ENCODE measurements at regions not wholly inside any gene's neighbourhood (a gene's known extent, or its start where the extent isn't known, plus 50 kb on each side); places are given as distances from the start of the nearest gene placed in this dataset.

- no peak overlapping the region for H3K4me3 ChIP-seq
- TF ChIP-seq EZH2 (IDR thresholded peaks at IDR 0.05) (no peak), POLR2AphosphoS5 (IDR thresholded peaks at IDR 0.05; ENCODE audit: borderline replicate concordance, low read depth, low read length) (no peak), FOXP2 (optimal IDR thresholded peaks at IDR 0.05; ENCODE audit: control extremely low read depth, extremely low read length, insufficient read depth) (no peak)
- no peaks in the 10 kb centered on the region for H3K9me3 ChIP-seq (ENCODE audit: low read depth, low read length)
- H3K36me3 ChIP-seq (ENCODE audit: insufficient read depth, low read length): no peaks in the 10 kb centered on the region
- H3K9ac ChIP-seq (ENCODE audit: insufficient read length): no peak overlapping the region
- no peak overlapping the region for H3K27ac ChIP-seq
- no peak for DNase-seq (ENCODE audit: low read depth, low spot score)
These were observed 89.5 kb upstream of the SLC22A11 start for GRCh38 chr11:64466115-64466718.

- no peaks in the 10 kb centered on the region for H3K9me3 ChIP-seq (ENCODE audit: low read depth, low read length)
- no peak overlapping the region for H3K27ac ChIP-seq
- no peak for DNase-seq (ENCODE audit: low read depth, low spot score)
- H3K36me3 ChIP-seq (ENCODE audit: insufficient read depth, low read length): no peaks in the 10 kb centered on the region
- no peak overlapping the region for H3K9ac ChIP-seq (ENCODE audit: insufficient read length)
- no peak for TF ChIP-seq POLR2AphosphoS5 (IDR thresholded peaks at IDR 0.05; ENCODE audit: borderline replicate concordance, low read depth, low read length)
- no peak for TF ChIP-seq EZH2 (IDR thresholded peaks at IDR 0.05)
- TF ChIP-seq FOXP2 (optimal IDR thresholded peaks at IDR 0.05; ENCODE audit: control extremely low read depth, extremely low read length, insufficient read depth): no peak
- no peak overlapping the region for H3K4me3 ChIP-seq
These were observed 86.5 kb upstream of the SLC22A11 start for GRCh38 chr11:64469288-64469687.

DNA sequence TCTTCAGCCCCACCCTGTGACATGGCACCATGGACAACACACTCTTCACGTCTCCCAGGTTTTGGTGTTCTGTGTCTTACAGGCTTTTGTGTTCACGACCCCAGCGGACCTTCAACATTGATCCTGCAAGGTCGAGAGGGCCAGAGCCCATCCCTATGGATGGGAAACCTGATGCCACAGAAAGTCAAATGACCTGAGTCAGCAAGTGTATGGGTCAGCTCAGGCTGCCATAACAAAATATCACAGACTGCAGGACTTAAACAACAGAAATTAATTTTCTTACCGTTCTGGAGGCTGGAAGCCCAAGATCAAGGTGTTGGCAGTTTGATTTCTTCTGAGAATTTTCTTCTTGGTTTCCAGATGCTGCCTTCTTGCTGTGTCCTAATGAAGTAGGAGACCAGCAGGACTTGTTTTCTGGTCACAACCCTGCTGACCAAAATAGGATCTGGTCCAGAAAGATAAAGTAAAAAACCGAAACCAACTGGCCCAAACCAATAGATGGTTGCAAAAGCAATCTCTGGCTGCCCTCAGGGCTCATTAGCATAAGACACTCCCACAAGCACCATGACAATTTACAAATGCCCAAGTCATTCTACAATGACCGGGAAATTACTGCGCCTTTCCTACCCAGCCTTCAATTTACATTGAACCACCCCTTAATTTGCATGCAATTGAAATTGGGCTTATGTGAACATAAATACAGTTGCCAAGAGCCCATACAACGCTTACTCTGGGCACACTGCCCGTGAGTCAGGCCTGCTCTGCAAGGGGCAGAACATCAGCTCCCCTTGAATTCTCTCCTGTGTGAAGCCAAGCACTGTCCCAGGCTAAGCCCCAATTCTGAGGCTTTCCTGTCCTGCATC is 82.9 kb upstream of the SLC22A11 start:
- no peaks in the 10 kb centered on the region for H3K9me3 ChIP-seq (ENCODE audit: low read depth, low read length)
- DNase-seq (ENCODE audit: low read depth, low spot score): no peak
- H3K36me3 ChIP-seq (ENCODE audit: insufficient read depth, low read length): no peaks in the 10 kb centered on the region
- no peak overlapping the region for H3K4me3 ChIP-seq
- no peak overlapping the region for H3K9ac ChIP-seq (ENCODE audit: insufficient read length)
- no peak overlapping the region for H3K27ac ChIP-seq
- TF ChIP-seq EZH2 (IDR thresholded peaks at IDR 0.05) (no peak), POLR2AphosphoS5 (IDR thresholded peaks at IDR 0.05; ENCODE audit: borderline replicate concordance, low read depth, low read length) (no peak), FOXP2 (optimal IDR thresholded peaks at IDR 0.05; ENCODE audit: control extremely low read depth, extremely low read length, insufficient read depth) (no peak)

DNA sequence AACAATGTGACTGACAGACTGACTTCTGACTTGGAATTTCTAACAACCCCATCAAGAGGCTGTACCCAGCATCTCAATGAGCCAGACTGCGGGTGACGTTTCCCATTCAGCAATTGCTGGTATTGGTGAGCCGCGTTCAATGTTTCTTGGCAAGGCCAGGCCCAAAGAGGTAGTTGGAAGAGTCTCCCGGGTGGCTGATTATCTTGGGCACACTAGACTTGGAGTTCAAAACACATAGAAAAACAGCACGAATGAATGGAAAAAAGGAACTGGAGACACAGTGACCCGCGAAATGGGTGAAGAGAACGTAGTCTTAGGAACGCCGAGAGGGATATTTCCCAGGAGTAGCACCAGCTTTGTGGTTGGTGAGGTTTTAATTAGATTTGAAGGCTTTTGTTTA is 81.1 kb upstream of the SLC22A11 start:
- DNase-seq (ENCODE audit: low read depth, low spot score): no peak
- no peaks in the 10 kb centered on the region for H3K36me3 ChIP-seq (ENCODE audit: insufficient read depth, low read length)
- TF ChIP-seq EZH2 (IDR thresholded peaks at IDR 0.05) (no peak), POLR2AphosphoS5 (IDR thresholded peaks at IDR 0.05; ENCODE audit: borderline replicate concordance, low read depth, low read length) (no peak), FOXP2 (optimal IDR thresholded peaks at IDR 0.05; ENCODE audit: control extremely low read depth, extremely low read length, insufficient read depth) (no peak)

DNA sequence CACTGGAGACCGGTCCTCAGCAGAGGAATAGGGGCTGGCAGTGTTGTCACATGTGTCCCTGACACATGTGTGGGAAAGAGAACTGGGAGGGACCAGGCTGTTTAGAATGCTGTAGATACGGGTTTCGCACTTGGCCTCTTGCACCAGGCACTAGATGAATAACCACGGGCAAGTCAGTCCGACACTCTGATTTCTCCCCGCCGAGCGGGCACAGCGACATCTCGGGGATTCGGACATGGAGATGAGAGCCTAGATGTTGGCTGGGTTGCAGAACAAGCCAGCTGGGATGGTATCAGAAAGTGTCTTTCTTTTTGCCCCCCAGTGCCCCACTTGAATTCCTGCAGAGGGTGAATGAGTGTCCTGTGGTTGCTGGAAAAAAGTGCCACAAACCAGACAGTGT is 80.6 kb upstream of the SLC22A11 start:
- no peak overlapping the region for H3K9ac ChIP-seq (ENCODE audit: insufficient read length)

More for the DNA sequence above, 81.1 kb upstream of the SLC22A11 start:
- Histone ChIP-seq H3K9me3 (ENCODE audit: low read depth, low read length) (no peaks in the 10 kb centered on the region), H3K4me3 (no peak overlapping the region), H3K27ac (no peak overlapping the region), H3K9ac (ENCODE audit: insufficient read length) (no peak overlapping the region)

DNA sequence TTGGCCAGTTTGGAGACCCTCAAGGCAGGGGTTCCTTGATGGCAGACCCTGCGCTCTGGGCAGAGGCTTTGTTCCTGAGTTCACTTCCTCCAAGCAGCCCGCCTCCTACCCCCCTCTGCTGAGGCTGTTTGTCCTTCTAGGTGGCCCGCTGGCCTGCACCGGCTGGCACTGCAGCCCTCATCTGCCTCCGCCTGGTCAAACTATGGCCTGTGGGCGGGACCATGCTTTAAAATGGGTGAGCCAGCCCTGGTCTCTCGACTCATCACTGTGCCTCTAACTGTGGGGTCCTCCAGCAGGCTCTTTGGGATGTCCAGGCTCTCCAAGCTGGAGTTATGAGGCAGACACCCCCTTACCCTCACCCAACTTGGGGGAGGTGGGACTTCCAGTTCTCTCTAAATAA is 78.9 kb upstream of the SLC22A11 start:
- DNase-seq (ENCODE audit: low read depth, low spot score): no peak
- H3K27ac ChIP-seq: no peak overlapping the region
- H3K36me3 ChIP-seq (ENCODE audit: insufficient read depth, low read length): no peaks in the 10 kb centered on the region
- no peak overlapping the region for H3K9ac ChIP-seq (ENCODE audit: insufficient read length)
- TF ChIP-seq POLR2AphosphoS5 (IDR thresholded peaks at IDR 0.05; ENCODE audit: borderline replicate concordance, low read depth, low read length) (no peak), EZH2 (IDR thresholded peaks at IDR 0.05) (no peak), FOXP2 (optimal IDR thresholded peaks at IDR 0.05; ENCODE audit: control extremely low read depth, extremely low read length, insufficient read depth) (no peak)
- H3K9me3 ChIP-seq (ENCODE audit: low read depth, low read length): no peaks in the 10 kb centered on the region
- H3K4me3 ChIP-seq: no peak overlapping the region

More for the DNA sequence above, 80.6 kb upstream of the SLC22A11 start:
- no peak for DNase-seq (ENCODE audit: low read depth, low spot score)
- TF ChIP-seq POLR2AphosphoS5 (IDR thresholded peaks at IDR 0.05; ENCODE audit: borderline replicate concordance, low read depth, low read length) (no peak), EZH2 (IDR thresholded peaks at IDR 0.05) (no peak), FOXP2 (optimal IDR thresholded peaks at IDR 0.05; ENCODE audit: control extremely low read depth, extremely low read length, insufficient read depth) (no peak)
- no peaks in the 10 kb centered on the region for H3K36me3 ChIP-seq (ENCODE audit: insufficient read depth, low read length)
- no peak overlapping the region for H3K4me3 ChIP-seq
- no peaks in the 10 kb centered on the region for H3K9me3 ChIP-seq (ENCODE audit: low read depth, low read length)
- H3K27ac ChIP-seq: no peak overlapping the region

GRCh38 chr11:64477675-64478074 is 78.1 kb upstream of the SLC22A11 start:
- H3K27ac ChIP-seq: no peak overlapping the region
- no peaks in the 10 kb centered on the region for H3K36me3 ChIP-seq (ENCODE audit: insufficient read depth, low read length)
- no peak overlapping the region for H3K9ac ChIP-seq (ENCODE audit: insufficient read length)
- TF ChIP-seq FOXP2 (optimal IDR thresholded peaks at IDR 0.05; ENCODE audit: control extremely low read depth, extremely low read length, insufficient read depth) (no peak), POLR2AphosphoS5 (IDR thresholded peaks at IDR 0.05; ENCODE audit: borderline replicate concordance, low read depth, low read length) (no peak), EZH2 (IDR thresholded peaks at IDR 0.05) (no peak)
- DNase-seq (ENCODE audit: low read depth, low spot score): no peak
- no peak overlapping the region for H3K4me3 ChIP-seq
- H3K9me3 ChIP-seq (ENCODE audit: low read depth, low read length): no peaks in the 10 kb centered on the region

DNA sequence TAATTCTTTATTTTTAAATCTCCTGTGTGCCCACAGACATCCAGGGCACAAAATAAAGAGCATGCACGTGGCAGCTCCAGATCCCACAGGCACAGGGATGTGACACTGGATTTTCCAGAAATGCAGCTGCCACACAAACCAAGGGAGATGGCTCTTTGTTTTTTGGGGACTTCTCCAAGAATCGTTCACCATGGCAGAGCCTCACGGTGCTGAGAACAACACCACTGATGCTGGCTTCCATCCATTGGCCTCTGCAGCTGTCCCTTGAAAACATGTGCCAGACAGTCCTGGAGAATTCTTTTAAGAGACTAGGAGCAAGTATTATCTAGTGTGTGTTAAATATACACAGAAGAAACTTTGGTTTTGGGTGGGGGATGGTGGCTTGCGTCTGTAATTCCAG is 73.2 kb upstream of the SLC22A11 start:
- H3K36me3 ChIP-seq (ENCODE audit: insufficient read depth, low read length): no peaks in the 10 kb centered on the region
- H3K27ac ChIP-seq: no peak overlapping the region
- H3K9ac ChIP-seq (ENCODE audit: insufficient read length): no peak overlapping the region
- no peaks in the 10 kb centered on the region for H3K9me3 ChIP-seq (ENCODE audit: low read depth, low read length)
- TF ChIP-seq POLR2AphosphoS5 (IDR thresholded peaks at IDR 0.05; ENCODE audit: borderline replicate concordance, low read depth, low read length): no peak
- no peak for TF ChIP-seq EZH2 (IDR thresholded peaks at IDR 0.05)
- no peak for TF ChIP-seq FOXP2 (optimal IDR thresholded peaks at IDR 0.05; ENCODE audit: control extremely low read depth, extremely low read length, insufficient read depth)
- DNase-seq (ENCODE audit: low read depth, low spot score): no peak
- no peak overlapping the region for H3K4me3 ChIP-seq

Measured in SK-N-MC (cell line).